Embryonic facial prominence (tissue), 1 donor: ENCODE measurements at regions not wholly inside any gene's neighbourhood (a gene's known extent, or its start where the extent isn't known, plus 50 kb on each side); places are given as distances from the start of the nearest gene placed in this dataset.
A peak's percentile ranks its signal among the peaks of the same experiment; 100 is the strongest.
"Not testable (repeated sequence)": the region's sequence is repeated elsewhere in the genome, so short reads cannot be mapped to it uniquely, and the experiment has no call there.

Source experiments
- DNase-seq: peaks from one replicate; pipeline ENCODE4 v3.0.0-alpha.2; 2016; ENCODE audit errors: extremely low spot score

DNA sequence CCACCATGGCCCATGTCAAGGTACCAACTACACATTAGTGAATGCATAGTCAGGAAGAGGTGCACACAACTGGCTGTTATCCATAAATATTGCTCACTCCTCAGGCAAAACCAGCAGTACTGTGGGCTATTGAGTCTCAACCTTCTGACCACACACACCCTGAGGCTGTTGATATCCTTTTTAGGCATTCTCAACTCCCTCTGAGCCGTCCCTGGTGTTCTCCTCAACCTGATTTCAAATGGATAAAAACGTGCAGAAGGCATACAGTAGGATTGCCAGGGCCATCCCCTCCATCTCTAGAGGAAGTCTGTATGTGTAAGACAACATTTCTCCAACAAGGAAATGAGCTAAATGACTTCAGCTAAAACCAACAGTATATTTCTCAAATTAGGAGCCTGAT, 98.7 kb upstream of the KLHL13 start:
- no peak for DNase-seq

GRCh38 chrX:118216087-118216486, 99.5 kb upstream of the KLHL13 start:
- DNase-seq, result no peak

DNA sequence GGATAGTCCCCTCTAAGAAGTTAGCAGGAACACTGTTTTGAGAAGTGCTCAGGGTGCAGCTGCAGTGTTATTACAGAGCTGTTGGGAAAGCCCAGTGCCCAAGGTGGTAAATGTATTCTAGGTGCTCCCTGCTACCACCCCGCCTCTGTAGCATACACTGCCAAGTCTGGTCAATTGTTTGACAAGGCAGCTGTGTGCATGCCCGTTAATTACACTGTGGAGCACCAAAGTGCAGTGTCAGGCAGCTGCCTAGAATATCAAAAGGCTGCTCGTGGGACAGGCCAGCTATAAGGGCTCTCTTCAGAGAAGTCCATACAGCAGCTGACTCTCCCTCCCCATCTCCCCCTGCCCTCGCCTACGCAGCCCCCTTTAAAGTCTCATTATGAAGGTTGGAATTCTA, 99.9 kb upstream of the KLHL13 start:
- no peak for DNase-seq

DNA sequence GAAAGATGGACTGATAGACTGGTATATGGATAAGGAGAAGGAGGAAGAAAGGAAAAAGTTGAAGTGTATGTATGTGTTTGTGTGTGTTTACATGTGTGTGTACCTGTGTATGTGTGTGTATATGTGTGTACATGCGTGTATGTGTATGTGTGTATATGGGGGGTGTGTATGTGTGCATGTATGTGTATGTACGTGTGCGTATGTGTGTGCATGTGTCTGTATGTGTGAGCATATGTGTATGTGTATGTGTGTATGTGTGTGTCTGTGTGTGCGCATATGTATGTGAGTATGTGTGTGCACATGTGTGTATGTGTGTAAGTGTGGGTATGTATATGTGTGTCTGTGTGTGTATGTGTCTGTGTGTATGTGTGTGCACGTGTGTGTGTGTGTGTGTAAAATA, 101.5 kb upstream of the KLHL13 start:
- DNase-seq, result no peak

DNA sequence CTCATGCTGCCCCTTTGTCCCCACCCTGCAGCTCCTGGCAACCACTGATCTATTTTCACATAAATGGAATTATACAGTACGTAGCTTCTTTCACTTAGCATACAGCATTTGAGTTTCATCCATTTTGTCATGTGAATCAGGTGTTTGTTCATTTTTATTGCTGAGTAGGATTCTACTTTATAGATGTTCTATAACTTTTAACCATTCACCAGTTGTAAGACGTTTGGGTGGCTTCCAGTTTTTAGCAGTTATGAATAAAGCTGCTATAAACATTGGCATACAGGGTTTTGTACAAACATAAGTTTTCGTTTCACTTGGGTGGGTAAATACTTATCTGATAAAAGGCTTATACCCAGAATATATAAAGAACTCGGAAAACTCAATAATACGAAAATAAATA, 102.3 kb upstream of the KLHL13 start:
- no peak for DNase-seq

GRCh38 chrX:118219866-118220265, 103.3 kb upstream of the KLHL13 start:
- no peak for DNase-seq

GRCh38 chrX:118220509-118220908, 103.9 kb upstream of the KLHL13 start:
- no peak for DNase-seq

- DNase-seq, result no peak
Observed at GRCh38 chrX:118221270-118221669, 104.7 kb upstream of the KLHL13 start.

DNA sequence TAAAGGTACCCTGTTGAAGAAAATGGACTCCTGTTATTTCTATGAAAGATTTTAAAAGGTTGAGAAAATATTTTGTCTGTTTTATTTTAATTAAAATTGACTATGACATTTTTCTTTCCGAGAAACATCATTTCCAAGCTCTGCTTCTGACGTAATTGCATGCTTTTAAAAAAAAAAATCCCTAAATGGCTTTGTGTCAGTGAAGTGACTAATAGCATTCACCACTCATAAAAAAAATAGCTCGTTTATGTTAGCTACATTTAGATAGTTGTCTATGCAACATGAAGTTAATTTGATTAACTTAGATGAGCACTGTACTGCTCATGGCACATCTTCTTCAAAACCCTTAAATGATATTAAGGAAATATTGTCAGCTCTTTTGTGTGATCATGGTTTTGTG, 105.1 kb upstream of the KLHL13 start:
- DNase-seq, result no peak

GRCh38 chrX:118222421-118222820, 105.8 kb upstream of the KLHL13 start:
- DNase-seq, result no peak

GRCh38 chrX:118225711-118226428, 109.3 kb upstream of the KLHL13 start:
- DNase-seq, result no peak

DNA sequence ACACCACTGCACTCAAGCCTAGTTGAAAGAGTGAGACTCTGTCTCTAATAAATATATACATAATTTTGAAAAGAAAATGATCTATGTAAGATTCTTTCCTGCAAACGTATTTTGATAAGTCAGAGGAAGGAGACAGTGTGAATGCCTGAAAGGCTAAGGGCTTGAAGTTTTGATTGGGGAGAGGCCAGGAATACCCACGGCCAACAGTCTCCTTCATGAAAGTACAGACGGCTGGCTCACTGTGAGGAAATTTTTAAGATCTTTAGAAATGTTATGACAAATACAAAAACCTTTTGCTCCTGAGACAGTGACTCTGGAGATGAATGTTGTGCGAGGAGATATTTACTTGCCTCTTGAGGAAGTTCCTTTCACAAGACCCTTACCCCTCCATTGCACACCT, 111.4 kb upstream of the KLHL13 start:
- DNase-seq, result no peak

- no peak for DNase-seq
Observed at GRCh38 chrX:118228456-118228855, 111.8 kb upstream of the KLHL13 start.

DNA sequence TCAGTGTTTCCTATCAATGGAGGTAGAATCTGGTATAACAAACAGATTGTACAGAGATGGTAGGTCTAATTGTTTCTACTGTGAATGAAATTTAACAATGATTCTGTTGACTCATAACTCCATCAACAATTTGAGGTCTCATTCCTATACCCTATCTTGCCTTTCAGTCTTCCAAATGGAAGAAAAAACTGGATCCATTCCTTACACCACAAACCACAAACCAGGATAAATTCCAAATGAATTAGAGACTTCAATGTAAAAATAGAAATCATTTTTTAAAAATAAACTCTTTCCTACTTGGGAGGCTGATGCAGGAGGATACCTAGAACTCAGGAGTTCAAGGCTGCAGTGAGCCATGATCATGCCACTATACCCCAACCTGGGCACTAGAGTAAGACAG, 114.4 kb upstream of the WDR44 start:
- no peak for DNase-seq

- DNase-seq, result no peak
Observed at GRCh38 chrX:118239178-118239870, 106.6 kb upstream of the WDR44 start.

DNA sequence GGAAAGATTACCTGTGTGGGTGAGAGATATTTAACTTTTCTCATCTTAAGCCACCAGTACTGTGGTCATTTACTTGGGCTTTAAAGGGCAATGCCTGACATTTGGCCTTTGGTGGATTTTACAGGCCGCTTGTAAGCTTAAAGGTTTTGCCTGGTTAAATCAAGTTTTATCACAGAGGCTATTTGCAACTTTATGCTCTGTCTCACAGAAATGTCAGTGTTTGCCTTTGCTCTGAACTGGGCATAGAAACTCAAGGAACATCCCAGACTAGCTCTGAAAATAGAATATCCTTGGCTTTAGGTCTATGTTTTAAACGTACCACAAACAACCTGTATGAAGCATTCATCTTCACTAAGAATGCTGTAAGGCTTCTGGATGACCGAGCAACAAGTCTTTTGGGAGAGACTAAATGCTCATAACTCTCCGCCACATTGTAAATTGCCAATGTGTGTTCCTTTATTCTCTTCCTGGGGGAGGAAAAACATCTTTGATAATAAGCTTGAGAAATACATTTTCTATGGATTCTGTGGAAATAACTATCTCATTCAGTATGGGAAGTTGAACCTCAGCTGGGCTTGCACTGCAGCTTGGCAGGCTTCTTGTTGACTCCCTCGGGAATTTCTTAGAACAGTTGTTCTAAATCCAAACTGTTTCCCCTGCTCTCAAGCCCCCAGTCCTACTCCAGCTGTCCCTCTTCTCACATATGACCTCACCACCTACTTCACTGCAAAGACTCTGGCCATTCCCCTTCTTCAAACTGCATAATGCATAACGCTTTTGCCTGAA, 105.8 kb upstream of the WDR44 start:
- DNase-seq, result peak; percentile 9

DNA sequence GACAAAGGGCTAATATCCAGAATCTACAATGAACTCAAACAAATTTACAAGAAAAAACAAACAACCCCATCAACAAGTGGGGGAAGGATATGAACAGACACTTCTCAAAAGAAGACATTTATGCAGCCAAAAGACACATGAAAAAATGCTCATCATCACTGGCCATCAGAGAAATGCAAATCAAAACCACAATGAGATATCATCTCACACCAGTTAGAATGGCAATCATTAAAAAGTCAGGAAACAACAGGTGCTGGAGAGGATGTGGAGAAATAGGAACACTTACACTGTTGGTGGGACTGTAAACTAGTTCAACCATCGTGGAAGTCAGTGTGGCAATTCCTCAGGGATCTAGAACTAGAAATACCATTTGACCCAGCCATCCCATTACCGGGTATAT, 98.9 kb upstream of the WDR44 start:
- not testable (repeated sequence) for DNase-seq

DNA sequence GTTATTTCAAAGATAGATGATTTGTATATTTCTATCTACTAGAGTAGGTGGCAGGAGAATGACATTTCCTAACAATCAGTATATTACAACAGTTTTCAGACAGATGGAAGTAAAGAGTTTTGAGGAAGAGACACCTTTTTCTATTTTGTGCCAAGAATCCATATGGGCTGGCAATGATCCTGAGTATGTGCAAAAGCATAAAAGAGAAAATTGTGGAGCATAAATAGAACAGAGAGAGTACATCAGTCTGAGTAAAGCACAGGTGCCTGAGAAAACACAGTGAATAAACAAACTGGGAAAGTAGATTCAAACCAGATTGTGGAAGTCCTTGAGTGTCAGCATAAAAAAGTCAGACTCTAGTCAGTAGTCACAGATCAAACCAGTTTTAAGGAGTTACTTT, 96.8 kb upstream of the WDR44 start:
- DNase-seq, result no peak

- DNase-seq, result no peak
Observed at GRCh38 chrX:118250445-118250844, 95.5 kb upstream of the WDR44 start.

- no peak for DNase-seq
Observed at GRCh38 chrX:118251271-118251670, 94.6 kb upstream of the WDR44 start.

DNA sequence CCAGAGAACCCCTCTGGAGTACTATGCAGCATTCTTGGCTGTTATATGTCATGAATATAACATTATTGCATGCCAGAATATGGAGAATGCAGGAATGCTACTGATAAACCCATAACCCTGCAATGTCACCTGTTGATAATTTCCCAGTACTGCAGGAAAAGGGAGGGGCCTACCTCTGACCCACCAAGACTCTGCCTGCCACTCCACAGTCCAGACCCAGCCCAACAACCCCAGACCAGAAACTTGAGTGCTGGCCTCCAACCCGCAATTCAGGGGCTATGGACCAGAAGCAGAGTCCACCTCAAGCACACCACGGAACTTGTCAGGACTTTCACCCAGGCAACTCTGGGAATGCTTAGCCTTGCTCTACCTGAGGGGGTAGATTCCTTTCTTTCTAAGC, 92.9 kb upstream of the WDR44 start:
- DNase-seq, result no peak

DNA sequence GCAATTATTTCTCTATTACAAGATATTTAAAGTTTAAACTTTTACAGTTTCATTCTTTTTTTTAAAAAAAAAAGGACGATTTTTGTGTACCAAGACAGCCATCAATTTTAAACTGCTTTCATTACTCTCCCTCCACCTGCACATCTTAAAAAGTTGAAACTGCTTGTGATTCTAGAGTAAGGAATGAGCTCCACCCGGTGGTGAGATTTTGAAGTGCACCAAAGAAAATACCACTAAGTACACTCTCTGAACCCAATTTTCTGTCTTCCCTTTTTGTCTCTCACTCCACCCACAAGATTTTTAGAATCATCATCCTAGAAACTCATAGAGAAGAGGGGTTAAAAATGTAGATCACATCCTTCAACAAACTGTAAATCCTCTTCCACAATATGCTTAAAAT, 91.3 kb upstream of the WDR44 start:
- peak; percentile 12 for DNase-seq

DNA sequence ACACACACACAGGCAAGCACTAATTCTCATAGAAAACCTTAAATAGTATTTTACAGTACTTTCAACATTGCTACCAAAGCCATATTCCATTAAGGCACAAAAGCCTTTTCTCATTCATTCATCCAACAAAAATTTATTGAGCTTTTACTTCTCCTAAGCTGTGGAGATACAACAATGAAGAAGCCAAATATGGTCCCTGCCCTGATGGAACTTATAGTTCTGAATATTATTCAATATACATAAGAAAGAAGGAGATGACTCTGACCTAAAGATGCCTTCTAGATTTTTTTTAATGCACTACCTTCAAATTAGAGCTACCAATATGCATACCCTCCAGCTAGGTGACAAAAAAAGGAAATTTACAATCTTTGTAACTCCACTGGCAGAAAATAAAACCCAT, 90.0 kb upstream of the WDR44 start:
- no peak for DNase-seq
